ENCODE measurements at regions not wholly inside any gene's neighbourhood (a gene's known extent, or its start where the extent isn't known, plus 50 kb on each side); places are given as distances from the start of the nearest gene placed in this dataset.

- TF ChIP-seq CTCF (IDR thresholded peaks at IDR 0.05 in 8 of 11, conservative IDR thresholded peaks at IDR 0.05 in 3 of 11) (no peak), POLR2A (IDR thresholded peaks at IDR 0.05) (no peak), POLR2AphosphoS5 (IDR thresholded peaks at IDR 0.05) (no peak)
These were observed 88.0 kb upstream of the F3 start for GRCh38 chr1:94629259-94630181.

All from spleen (tissue), 7 donors.